NCI-H524 treated with DMSO at 0.1 percent for 48 hours (cell line): ENCODE measurements at regions not wholly inside any gene's neighbourhood (a gene's known extent, or its start where the extent isn't known, plus 50 kb on each side); places are given as distances from the start of the nearest gene placed in this dataset.

ENCODE experiments used
- DNase-seq: peaks from one replicate; lab custom pipeline; 2025; lab: John Stamatoyannopoulos, UW

DNA sequence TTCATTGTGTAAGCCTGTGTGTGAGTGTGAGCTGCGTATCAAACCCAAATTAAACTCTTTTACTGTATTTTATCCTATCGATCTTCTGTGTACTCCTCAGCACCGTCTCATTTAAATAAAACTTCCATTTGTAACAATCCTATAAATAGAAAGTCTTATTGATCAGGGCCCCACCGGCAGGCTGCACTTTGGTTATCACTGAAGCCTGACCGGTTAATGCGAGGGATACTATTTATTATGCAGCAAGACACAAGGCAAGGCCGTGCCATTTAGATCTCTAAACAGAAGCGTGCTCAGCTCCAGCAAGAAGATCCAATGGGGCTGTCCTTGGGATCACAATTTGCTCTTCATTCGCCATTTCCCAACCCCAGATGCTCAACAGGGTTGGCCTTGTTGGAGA is 252.6 kb upstream of the TSHZ3 start:
- DNase-seq: no peak

DNA sequence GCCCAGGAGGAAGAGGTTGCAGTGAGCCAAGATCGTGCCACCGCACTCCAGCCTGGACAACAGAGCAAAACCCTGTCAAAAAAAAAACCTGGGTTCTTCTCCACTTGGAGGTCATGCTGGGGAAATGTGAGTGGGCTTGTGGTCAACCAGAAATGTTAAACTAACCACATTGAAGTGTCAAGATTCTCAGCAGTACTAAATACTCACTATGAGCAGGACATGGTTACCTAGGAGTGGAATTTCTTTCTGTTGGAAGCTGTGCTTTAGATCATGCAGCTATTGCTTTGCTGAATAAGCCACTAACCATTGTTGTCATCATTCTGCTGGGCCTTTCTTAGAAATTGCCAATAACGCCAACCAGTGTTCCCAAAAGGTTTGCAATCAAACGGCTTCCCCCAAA is 253.3 kb upstream of the TSHZ3 start:
- no peak for DNase-seq

DNA sequence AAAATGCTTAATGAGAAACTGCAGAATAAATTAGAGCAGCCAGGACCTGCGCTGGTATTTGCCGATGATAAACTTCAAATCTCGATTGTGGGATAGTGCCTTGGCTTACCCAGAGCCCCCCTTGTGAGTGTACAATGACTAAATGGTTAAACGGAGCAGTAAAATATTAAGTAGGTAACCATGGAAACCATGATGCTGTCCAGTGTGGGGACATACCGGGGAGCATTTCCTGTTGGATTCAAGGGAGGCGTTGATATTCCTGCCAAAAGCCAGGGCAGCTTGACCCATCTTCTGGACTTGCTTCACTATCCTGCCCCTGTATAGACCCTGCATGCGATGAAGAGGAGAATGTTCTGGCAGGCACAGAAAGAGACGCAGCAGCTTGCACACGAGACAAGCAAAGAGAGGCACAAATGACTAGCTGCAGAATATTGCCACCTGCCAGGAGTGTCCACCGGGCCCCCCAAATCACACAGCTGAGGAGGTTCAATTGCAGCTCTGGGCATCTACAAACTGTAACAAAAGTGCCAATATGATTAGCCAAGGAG is 255.3 kb upstream of the TSHZ3 start:
- no peak for DNase-seq

DNA sequence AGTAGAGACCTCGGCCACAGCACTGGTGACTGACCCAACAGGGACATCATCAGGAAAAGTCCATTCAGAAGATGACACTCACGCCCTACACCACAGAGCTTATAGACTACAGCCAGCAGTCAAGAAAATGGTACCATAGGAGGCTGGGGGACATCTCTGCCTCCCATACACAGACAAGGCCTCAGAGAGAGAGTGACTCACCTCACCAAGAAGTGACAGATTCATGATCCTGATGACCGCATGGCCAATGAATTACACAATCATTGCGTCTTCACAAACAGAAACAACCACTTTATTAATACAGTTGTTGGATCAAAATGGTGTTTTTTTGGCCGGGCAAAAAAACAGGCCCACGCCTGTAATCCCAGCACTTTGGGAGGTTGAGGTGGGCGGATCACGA is 260.8 kb upstream of the TSHZ3 start:
- DNase-seq: no peak

DNA sequence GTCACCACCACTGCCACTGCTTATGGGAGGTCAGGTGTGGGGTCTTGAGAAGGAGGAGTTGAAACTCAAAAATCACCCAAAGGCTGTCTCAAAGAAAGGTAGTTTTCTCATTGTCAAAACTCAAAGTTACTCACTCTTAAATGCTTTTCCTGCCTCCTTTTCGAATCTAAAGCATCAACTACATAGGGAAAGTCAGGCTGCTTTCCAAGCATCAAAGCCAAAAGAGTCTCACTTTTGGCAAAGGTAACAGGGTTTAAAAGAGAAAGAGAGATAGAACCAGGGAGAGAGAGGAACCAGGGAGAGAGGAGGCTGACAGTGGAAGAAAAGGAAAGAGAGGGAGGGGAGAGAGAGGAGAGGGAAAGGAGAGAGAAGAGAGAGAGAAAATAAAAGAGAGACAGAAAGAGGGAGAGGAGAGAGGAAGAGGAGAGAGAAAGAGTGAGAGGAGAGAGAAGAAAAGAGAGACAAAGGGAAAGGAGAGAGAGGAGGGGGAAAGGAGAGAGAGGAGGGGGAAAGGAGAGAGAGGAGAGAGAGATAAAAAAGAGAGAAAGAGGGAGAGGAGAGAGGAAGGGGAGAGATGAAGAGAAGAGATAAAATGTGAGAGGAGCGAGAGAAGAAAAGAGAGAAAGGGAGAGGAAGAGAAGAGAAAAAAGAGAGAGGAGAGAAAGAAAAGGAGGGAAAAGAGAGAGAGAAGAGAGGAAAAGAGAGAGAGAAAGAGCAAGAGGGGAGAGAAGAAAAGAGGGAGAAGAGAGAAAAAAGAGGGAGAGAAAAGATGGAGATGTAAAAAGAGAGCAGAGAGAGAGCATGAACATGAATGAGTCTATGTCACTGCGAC is 262.0 kb upstream of the TSHZ3 start:
- DNase-seq: no peak

DNA sequence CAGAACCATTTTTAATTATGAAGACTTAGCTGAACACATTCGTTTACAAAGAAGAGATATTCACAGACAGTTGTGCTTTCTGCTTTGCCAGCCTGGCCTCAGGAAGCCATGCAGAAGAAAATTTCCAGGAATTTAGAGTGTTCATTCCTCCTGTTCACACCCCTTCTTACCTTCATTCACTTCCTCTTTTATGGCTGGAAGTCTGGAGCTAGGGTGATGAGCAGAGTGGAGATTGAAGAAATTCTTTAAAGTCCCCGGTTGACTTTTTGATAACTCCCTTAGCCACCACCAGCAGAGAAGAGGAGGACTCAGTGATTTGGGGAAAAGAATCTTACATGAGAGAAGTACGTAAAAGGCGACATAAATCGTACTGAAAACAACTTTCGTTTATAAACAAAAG is 263.6 kb upstream of the TSHZ3 start:
- no peak for DNase-seq

DNA sequence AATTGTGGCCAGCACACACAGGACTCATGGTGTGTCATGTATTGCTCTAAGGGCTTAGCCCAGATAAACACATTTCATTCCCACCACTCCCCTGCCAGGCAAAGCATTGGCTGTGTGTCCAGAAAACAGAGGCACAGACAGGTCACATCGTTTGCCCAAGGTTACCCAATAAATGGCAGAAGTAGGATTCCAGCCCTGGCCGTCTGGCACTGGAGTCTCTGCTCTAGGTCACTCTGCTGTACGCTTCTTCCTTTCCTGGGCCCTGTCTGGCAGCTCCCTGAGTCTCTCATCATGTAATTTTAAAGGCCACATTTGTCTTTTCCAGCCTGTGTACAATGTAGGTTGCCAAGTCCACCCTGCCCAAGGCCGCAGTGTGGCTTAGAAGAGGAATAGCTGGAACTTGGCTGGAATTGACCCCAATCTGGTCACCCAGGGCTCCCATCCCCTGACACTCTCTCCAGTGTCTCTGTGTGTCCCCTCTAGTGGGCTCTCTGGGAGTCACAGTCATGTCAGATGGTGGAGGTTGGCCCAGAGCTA is 264.5 kb upstream of the TSHZ3 start:
- no peak for DNase-seq

DNA sequence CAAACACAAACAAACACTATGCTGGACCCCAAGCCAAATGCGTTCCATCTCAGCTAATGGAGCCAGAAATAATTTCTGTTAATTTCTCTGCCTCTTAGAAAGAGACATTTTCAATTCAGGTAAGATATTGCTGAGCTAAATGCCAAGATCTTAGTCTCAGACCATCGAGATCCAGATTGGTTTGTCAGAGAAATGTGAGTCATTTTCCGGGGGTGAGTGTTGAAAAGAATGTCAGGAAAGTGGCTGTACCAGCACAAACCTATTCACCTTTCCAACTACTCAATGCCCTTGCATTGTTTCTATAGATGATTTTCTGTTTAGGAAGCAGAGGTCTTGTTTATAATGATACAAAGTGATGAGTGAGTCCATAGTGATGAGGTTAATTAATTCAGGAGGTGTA is 266.8 kb upstream of the TSHZ3 start:
- DNase-seq: no peak

DNA sequence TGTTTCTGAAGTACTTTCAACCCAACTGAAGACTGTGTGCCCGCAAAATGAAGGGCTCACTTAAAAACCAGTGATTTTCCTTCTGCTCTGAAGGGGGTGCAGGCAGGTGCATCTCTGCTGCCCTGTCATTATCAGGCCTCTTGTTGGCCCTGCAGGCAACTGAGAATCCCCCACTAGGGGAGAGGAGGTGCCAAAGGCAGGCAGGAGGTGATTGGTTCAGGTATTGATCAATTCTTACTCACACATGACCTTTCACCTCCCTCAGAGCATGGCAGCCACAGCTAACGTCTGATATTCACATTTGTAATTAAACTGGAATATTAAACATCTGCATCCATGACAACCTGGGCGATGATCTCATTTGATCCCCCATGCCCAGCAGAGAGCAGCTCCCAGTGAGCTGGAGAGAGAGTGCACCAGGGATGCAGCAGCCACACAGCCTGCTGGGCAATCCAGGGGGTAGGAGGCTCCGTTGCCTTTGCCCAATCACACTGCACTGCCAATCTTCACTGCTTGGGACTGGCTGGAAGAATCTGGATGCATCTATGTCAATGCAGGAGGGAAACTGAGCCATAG is 267.9 kb upstream of the TSHZ3 start:
- no peak for DNase-seq

DNA sequence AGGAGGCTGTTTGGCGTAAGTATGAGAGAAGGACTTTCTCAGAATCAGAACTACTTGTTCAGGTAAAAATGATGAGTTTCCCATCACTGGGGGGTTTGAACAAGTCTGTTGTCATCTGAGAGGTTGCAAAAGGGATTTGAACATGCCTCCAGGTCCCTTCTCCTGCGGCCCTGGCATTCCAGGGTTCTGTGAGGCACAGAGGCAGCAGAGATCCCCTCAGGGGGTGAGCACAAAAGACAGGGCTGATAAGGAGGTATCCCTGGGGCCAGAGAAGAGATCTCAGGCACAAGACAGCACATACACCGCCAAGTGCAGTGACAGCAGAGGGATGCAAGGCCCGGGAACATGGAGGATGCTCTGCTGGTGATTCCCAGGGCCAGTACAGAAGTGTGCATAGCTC is 275.8 kb upstream of the TSHZ3 start:
- DNase-seq: no peak

DNA sequence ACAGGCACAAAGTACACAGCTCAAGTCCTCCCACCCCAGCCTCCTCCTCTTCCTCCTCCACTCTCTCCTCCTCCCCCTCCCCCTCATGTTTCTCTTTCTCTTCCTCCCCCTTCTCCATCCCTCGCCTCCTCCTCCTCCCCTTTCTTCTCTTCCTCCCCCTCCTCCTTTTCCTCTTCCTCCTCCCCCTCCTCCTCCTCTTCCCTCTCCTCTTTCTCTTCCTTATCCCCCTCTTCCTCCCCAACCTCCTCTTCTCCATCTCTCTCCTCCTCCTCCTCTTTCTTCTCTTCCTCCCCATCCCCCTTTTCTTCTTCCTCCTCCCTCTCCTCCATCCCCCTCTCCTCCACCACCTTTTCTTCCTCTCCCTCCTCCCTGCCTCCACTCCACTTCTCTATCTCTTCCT is 276.3 kb upstream of the TSHZ3 start:
- no peak for DNase-seq

DNA sequence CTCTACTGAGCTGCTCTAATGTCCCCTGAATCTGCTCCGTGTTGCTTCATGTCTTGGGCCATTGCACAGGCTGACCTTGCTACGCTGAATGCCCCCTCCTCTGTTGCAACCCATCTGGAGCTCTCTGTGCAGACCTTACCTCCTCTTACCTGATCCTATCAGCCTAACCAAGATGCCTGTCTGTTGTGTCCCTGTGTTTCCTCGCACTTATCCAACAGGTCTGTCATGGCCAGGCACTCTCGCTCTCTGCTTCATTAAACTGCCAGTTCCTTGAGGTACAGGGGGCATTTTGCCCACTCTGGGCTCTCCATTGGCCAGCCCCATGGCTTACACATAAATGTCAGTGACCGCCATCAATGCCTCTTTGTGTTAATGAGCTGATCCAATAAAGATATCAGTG is 277.7 kb upstream of the TSHZ3 start:
- DNase-seq: no peak

DNA sequence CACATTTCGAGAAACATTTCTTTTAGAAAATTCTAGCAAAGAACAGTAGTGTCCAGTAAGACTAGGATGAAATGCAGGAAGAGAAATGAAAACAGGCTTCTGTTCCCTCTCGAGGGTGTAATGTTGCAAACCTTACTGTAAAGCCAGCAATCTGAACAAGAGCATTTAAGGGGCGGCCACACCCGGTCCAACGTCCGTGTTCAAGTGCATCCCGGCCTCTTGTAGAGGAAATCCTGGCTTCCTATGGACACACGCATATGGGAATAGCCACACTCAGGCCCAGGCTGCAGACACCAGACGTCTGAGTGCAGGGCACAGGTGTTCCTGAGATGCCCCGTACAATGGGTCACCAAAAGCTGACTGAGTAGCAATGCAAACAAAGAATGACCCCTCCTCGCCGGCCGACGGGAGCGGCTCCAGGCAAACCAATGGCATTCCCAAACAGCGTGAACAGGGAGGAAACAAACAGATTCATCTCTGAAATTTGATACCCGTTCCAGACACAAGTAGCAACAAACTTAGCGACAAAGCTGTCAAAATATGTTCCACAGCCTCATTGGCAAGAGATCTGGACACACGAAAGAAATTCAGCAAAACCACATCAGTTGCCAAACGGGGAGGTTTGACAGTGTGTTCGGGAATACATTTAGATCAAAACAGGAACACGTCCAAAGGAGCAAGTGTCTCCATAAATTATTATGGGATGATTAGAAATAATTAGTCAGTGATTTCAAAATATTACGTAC is 278.6 kb upstream of the TSHZ3 start:
- no peak for DNase-seq

DNA sequence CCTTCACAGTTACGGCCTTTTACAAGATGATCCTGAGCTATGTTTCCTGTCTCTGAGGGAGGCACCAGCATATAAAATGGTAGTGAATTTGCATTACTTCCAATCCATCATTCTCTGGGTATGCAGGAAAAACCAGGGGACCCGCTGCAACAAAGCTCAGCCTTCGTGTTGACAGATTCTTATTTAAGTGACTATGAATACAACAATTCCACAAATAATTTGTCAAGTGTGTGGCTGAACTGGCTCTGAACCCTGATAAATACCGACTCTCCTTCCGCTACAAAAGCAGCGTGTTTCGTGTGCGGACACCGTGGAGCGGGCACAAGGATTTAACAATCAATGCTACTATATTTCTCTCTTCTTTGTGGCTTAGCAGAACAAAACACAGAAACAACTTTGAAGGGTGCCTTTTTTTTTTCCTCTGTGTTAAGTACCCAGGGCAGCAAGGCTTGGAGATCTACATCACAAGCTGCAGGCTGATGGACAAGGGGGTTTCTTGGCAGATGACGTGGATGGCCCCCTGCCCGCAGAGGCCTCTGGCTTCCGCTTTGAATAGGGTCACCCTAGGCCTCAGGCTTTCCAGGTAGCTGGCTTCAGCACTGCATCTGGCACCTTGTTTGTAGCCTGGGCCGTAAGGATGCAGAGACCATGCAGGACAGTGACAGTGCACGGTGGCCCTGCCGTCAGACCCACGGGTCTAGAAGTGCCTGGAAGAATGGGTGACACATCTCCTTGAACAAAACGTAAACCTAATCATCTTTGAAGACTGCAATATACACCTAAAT is 280.5 kb upstream of the TSHZ3 start:
- DNase-seq: no peak

DNA sequence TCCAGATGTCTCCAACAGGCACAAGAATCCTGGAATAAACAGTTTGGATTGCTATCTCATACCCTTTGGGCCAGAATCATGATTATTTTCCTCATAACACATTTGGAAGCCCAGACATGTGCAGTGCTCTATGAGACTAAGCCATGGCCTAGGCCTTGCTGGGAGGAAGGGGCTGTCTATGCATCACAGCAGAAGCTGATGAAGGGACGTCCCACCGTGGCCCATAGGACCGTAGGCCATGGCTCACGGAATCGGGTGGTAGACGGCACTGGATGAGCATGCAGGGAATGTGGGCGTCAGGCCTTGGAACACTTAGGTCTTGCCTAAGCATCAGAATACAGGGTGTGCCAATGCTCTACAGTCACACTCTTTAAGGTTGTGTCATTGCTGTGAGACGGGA is 283.8 kb upstream of the TSHZ3 start:
- DNase-seq: no peak

DNA sequence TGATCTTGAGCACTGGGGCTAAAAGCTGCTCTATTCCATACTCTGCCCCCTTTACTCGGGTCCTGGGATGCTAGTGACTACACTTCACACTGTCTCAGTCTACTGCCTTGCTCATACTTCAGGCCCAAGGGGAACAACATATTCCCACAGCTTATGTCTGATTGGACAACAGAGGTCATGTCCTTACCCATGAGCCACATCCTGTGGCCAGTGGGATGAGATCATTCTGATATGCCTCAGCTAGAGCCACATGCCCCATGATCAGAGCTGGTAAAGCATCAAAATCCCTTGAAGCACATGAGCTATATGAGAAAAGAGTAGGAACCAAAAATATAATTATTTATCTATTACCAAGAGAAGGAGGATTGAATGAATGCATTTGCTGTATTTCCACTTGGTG is 290.1 kb upstream of the TSHZ3 start:
- DNase-seq: no peak

DNA sequence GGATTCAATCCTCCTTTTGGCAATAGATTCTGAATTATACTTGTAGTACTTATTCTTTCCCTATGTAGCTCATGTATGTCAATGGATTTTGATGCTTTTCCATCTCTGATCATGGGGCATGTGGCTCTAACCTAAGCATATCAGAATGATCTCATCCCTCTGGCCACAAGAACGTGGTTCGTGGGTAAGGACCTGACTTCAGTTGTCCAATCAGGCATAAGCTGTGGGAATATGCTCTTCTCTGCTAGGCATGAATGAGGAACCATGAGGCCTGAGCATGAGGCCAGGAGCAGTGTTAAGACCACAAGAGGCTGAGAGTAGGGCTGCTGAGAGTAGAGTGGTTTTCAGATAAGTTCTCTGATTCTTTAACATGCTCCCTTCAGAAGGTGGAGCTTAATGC is 292.4 kb upstream of the TSHZ3 start:
- no peak for DNase-seq

DNA sequence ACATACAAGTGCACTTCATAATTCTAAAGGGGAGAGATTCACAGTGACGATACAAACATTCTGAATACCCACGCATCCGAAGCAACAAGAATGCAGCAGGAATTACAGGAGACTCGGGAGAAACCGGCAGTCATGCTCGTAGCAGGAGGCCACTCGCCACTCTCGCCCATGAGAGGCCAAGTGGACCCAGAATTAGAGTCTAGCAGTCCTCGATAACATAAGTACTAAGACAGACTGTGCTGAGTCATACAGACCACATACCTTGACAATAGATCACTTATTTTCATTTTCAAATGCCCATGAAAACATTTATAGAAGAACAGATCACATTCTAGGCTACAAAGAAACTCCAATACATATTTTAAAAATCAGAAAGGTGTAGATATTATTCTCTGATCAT is 299.1 kb upstream of the TSHZ3 start:
- DNase-seq: no peak

DNA sequence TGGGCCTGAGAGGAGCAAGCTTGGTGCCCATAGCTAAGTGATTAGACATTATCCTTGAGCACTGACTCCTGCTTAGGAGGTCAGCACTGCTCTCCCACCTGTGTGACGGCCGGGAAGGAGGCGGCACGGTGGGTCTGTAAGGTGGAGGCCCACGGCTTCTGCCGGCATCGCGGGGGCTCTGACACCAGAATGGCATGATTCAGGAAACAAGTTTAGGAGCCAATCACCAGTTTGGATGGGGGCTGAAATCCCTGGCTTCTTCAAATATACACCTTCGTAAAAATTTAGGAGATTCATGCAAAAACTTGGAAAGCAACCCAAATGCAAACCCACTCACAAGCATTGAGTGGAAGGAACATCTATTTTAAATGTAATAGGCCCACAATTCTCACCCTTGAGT is 307.3 kb upstream of the TSHZ3 start:
- DNase-seq: no peak

DNA sequence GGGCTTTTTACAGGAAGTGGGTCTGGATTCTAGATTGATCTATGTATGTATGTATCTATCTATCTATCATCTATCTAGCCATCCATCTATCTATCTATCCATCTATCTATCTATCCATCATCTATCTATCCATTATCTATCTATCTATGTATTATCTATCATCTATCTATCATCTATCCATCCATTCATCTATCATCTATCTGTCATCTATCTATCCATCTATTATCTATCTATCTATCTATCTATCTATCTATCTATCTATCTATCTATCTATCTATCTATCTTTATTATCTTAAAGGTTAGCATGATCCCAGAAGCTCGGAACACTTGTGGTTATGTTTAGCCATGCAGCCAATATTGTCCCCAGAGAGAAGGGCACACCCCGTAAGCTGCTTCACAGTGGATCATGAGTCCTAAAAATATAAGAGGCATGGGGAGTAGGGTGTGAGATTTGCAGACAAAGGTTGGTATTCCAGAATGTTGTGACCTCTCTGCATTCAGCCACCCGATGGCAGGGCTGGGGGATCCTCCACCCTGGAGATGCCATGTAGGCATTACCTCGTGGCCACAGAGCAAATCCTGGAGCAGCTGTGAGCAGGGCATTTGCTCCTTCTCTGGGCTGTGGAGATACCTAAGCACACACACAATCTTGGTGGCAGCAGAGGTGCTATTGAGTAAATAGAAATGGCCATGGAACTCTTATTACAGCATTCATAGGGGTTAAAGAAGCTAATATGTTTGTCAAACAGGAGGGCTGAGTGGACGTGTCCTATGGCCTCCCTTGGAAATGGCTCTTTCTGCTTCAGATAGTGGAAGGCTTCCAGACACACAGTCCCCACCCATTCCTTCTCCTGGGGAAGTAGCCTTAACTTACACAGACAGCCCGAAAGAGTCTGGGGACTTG is 310.0 kb upstream of the TSHZ3 start:
- DNase-seq: no peak

DNA sequence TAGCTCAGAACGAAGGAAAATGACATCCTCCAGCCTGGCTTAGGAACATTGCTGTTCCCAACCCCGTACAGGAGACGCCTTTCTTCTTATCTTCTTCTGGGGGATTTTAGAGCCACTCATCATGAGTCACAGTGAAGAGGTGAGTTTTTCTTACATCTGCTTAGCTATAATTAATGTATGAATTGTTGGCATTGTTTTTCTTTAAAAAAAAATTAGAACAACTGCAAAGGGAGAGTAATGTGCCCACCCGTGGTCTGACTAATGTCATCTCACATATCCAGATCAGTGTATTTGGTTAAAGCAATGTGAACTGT is 310.6 kb upstream of the TSHZ3 start:
- no peak for DNase-seq
